ENCODE measurements at regions not wholly inside any gene's neighbourhood (a gene's known extent, or its start where the extent isn't known, plus 50 kb on each side); places are given as distances from the start of the nearest gene placed in this dataset.

DNA sequence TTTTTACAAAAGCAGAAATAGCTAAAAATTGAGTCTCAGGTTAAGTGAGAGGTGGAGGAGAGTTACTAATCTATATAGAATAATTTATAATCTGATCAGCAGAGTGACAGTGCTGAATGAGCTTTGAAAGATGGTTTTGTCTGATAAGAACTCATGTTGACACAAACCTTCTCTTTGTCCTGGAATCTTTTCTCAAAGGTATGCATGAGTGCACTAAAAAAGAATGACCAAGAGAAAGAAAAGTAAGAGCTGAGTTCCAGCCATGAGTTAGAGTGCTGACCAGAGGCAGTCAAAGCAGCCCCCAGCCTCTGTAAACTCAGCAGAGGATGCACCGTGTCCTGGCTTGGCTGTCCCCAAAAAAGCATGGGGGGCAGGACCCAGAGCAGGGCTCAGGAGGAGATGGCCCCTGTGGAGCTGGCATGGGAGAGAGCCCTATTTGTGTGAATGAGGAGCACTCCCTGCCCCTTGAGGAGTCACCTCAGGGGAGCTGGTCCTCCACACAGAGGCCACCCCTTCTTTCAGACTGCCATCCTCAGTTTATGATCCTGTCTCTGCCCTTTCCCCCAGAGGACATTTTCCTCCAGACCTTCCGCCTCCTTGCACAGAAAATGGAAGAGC lies 129.8 kb downstream of the SEC23A start:
- WGBS (ENCODE audit: insufficient coverage), result 71% methylated on average over 2 of the region's 2 CpGs
- H3K4me3 ChIP-seq (ENCODE audit: low read length), result no peak overlapping the region
- DNase-seq, result no peak
- no peaks in the 10 kb centered on the region for H3K36me3 ChIP-seq (ENCODE audit: control insufficient read depth, insufficient read depth, low read length)
- H3K9me3 ChIP-seq (replicated peaks; ENCODE audit: control insufficient read depth, low read depth, low read length), result no peaks in the 10 kb centered on the region
- H3K27me3 ChIP-seq (ENCODE audit: control insufficient read depth, insufficient read depth, low read length), result no peaks in the 10 kb centered on the region
- no peak overlapping the region for H3K27ac ChIP-seq (ENCODE audit: low read length)
- no peaks in the 10 kb centered on the region for H3K4me1 ChIP-seq (ENCODE audit: control insufficient read depth, insufficient read depth, low read length)

DNA sequence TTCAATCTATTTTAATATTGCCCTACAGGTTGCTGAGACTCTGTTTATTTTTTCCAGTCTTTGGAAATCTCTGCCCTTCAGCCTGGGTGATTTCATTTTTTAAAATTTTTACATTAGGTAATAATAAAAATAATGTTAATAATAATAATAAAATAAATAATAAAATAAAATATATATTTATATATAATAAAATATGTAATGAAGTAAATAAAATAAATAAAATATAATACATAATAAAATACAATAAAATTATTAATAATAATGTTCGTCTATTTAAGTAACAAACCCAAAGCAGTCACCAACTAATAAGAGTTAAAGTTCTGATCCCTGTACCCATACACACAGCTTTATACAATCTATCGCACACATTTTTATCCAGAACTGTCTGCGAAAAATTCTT lies 130.5 kb downstream of the SEC23A start:
- H3K9me3 ChIP-seq (replicated peaks; ENCODE audit: control insufficient read depth, low read depth, low read length), result no peaks in the 10 kb centered on the region
- no peak overlapping the region for H3K4me3 ChIP-seq (ENCODE audit: low read length)
- H3K4me1 ChIP-seq (ENCODE audit: control insufficient read depth, insufficient read depth, low read length), result no peaks in the 10 kb centered on the region
- no CpG with 5 or more reads among the region's 3 CpGs for WGBS (ENCODE audit: insufficient coverage)
- DNase-seq, result no peak
- no peak overlapping the region for H3K27ac ChIP-seq (ENCODE audit: low read length)
- no peaks in the 10 kb centered on the region for H3K36me3 ChIP-seq (ENCODE audit: control insufficient read depth, insufficient read depth, low read length)
- H3K27me3 ChIP-seq (ENCODE audit: control insufficient read depth, insufficient read depth, low read length), result no peaks in the 10 kb centered on the region

DNA sequence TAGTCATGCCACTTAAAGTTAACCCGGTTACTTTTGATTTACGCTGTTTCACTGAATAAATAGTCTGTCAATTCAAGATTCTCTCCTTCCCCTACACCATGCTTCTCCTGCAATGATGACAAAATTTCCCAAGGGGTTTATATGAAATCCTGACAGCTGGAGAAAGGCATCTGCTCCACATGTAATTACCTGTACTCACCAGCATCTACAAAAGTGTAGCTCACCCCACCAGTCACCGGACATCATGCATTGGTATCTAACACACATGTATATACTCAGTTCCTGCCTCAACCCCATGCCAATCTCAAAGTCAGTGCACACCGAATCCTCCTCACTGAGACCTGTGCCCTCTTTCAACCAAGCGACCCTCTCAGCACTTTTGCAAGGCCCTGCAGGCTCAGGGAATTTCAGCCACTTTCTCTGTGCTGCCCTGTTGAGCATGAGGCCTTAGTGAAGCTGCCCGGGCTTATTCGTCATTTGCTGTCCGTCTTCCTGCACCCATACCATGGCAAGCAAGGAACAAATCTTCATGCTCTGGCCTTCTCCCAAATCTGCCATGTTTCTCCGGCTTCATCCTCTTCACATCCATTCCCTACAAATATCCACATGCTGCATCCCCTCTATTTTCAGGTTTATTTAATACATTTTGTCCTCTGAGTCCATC lies 131.6 kb downstream of the SEC23A start:
- Histone ChIP-seq H3K4me3 (ENCODE audit: low read length) (no peak overlapping the region), H3K4me1 (ENCODE audit: control insufficient read depth, insufficient read depth, low read length) (no peaks in the 10 kb centered on the region), H3K27ac (ENCODE audit: low read length) (no peak overlapping the region), H3K27me3 (ENCODE audit: control insufficient read depth, insufficient read depth, low read length) (no peaks in the 10 kb centered on the region), H3K9me3 (replicated peaks; ENCODE audit: control insufficient read depth, low read depth, low read length) (no peaks in the 10 kb centered on the region), H3K36me3 (ENCODE audit: control insufficient read depth, insufficient read depth, low read length) (no peaks in the 10 kb centered on the region)
- no peak for DNase-seq
- 78% methylated on average over 6 of the region's 9 CpGs for WGBS (ENCODE audit: insufficient coverage)

DNA sequence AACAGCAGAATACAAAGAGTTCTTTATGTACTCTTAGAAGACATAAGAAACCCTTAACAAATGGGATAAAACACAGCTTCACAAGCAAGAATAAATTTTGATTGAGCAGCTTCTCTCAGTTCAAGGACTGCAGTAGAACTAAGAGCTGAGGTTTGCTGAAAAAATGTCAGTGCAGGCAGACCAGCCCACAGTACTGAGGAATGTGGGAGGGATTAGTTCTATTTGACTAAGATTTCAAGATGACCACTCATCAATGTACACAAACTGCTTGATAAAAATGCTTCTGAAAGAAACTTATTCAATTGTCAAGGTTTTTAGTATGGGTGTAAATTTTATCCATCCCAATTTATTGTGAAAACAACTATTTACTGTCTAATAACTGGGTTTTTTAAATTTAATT lies 138.4 kb downstream of the SEC23A start:
- H3K36me3 ChIP-seq (ENCODE audit: control insufficient read depth, insufficient read depth, low read length), result no peaks in the 10 kb centered on the region

DNA sequence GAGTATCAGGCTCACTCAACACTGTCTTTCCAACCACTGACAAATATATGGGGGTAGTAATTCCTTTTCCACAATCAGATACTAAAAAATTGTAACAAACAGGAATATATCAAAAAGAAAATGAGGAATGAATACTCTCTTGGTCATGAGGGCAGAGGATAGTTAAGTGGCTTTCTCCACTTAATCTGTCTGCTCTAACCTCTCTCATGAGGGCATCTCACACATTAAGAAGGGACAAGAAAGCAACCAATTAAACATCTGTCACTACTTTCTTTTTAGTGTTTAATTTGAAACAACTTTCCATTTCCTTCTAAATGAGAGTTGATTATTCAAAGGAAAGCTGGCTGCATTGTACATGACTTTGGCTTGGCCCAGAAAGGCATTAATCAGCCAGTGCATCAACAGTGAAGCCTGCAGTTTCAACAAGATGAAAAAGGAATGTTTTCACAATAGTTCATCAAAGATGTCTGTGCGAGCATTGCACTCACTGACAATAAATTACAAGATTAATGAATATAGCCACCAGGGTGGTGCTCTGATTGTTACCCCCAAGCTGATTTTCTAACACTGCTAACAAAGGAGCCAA lies 142.0 kb downstream of the SEC23A start:
- no CpG with 5 or more reads among the region's 1 CpG for WGBS (ENCODE audit: insufficient coverage)

More for the DNA sequence above, 138.4 kb downstream of the SEC23A start:
- no peaks in the 10 kb centered on the region for H3K27me3 ChIP-seq (ENCODE audit: control insufficient read depth, insufficient read depth, low read length)
- no peak overlapping the region for H3K4me3 ChIP-seq (ENCODE audit: low read length)
- no peak for DNase-seq
- no peak overlapping the region for H3K27ac ChIP-seq (ENCODE audit: low read length)
- H3K4me1 ChIP-seq (ENCODE audit: control insufficient read depth, insufficient read depth, low read length), result no peaks in the 10 kb centered on the region
- H3K9me3 ChIP-seq (replicated peaks; ENCODE audit: control insufficient read depth, low read depth, low read length), result no peaks in the 10 kb centered on the region

DNA sequence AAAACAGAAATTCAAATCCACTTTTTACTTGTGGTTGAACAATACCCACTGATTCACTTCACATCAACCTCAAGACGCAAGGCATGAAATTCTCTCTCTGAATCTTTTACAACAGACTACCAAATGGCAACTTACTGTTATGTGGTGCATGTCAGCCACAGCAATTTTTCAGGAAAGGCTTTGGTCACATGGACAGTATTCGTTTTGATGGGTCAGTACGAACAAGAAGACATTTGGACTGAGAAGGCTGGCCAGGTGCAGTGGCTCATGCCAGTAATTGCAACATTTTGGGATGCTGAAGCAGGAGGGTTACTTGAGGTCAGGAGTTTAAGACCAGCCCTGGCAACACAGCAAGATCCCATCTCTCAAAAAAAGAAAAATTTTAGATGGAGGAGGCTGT lies 144.0 kb downstream of the SEC23A start:
- WGBS (ENCODE audit: insufficient coverage), result 50% methylated on average over 2 of the region's 3 CpGs
- DNase-seq, result no peak
- Histone ChIP-seq H3K27me3 (ENCODE audit: control insufficient read depth, insufficient read depth, low read length) (no peaks in the 10 kb centered on the region), H3K27ac (ENCODE audit: low read length) (no peak overlapping the region), H3K4me3 (ENCODE audit: low read length) (no peak overlapping the region), H3K9me3 (replicated peaks; ENCODE audit: control insufficient read depth, low read depth, low read length) (no peaks in the 10 kb centered on the region), H3K4me1 (ENCODE audit: control insufficient read depth, insufficient read depth, low read length) (no peaks in the 10 kb centered on the region), H3K36me3 (ENCODE audit: control insufficient read depth, insufficient read depth, low read length) (no peaks in the 10 kb centered on the region)

More for the DNA sequence above, 142.0 kb downstream of the SEC23A start:
- H3K27me3 ChIP-seq (ENCODE audit: control insufficient read depth, insufficient read depth, low read length), result no peaks in the 10 kb centered on the region
- no peak overlapping the region for H3K27ac ChIP-seq (ENCODE audit: low read length)
- no peaks in the 10 kb centered on the region for H3K36me3 ChIP-seq (ENCODE audit: control insufficient read depth, insufficient read depth, low read length)
- no peak for DNase-seq
- no peaks in the 10 kb centered on the region for H3K4me1 ChIP-seq (ENCODE audit: control insufficient read depth, insufficient read depth, low read length)
- H3K9me3 ChIP-seq (replicated peaks; ENCODE audit: control insufficient read depth, low read depth, low read length), result no peaks in the 10 kb centered on the region
- no peak overlapping the region for H3K4me3 ChIP-seq (ENCODE audit: low read length)

DNA sequence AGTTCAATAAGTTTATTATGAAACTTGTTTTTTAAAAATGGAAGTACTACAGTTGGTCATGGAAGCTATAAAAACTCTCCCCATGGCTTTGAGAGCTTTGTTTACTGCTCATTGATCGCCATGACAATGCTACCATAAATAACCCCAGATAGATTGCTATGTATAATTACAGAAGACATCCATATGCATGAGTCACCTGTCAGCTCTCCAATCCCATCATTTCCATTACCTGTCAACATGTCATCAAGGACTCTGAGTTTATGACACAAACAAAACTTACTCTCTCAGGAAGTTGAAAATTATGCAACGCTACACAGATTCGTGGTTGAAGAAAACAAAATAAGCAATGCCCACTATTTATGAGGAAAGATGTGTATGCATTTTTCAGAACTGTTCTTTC lies 144.4 kb downstream of the SEC23A start:
- H3K27me3 ChIP-seq (ENCODE audit: control insufficient read depth, insufficient read depth, low read length), result no peaks in the 10 kb centered on the region
- no peaks in the 10 kb centered on the region for H3K36me3 ChIP-seq (ENCODE audit: control insufficient read depth, insufficient read depth, low read length)
- H3K4me1 ChIP-seq (ENCODE audit: control insufficient read depth, insufficient read depth, low read length), result no peaks in the 10 kb centered on the region
- WGBS (ENCODE audit: insufficient coverage), result no CpG with 5 or more reads among the region's 3 CpGs
- DNase-seq, result no peak
- H3K27ac ChIP-seq (ENCODE audit: low read length), result no peak overlapping the region
- no peaks in the 10 kb centered on the region for H3K9me3 ChIP-seq (replicated peaks; ENCODE audit: control insufficient read depth, low read depth, low read length)
- H3K4me3 ChIP-seq (ENCODE audit: low read length), result no peak overlapping the region

DNA sequence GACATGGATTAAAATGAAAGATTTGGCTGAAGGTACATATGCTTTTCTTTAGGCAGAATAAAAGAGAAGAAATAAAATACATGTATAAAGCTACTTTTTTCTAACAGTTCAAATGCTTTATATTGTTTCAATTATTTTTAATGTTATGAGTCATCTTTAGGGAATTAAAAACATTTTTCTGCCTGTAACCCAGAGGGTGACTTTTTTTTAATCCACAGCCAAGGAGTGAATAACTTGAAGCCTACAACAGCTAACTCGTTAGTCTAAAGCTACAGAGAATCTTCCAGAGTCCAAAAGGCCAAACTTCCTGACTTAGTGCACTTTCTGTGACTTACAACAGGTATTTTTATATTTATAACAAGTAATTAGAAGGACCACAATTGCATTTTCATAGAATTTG lies 151.6 kb downstream of the SEC23A start:
- H3K36me3 ChIP-seq (ENCODE audit: control insufficient read depth, insufficient read depth, low read length), result no peaks in the 10 kb centered on the region
- no peaks in the 10 kb centered on the region for H3K4me1 ChIP-seq (ENCODE audit: control insufficient read depth, insufficient read depth, low read length)
- DNase-seq, result peak; percentile 23
- no peak overlapping the region for H3K4me3 ChIP-seq (ENCODE audit: low read length)
- no peak overlapping the region for H3K27ac ChIP-seq (ENCODE audit: low read length)
- H3K9me3 ChIP-seq (replicated peaks; ENCODE audit: control insufficient read depth, low read depth, low read length), result no peaks in the 10 kb centered on the region
- no CpG with 5 or more reads among the region's 1 CpG for WGBS (ENCODE audit: insufficient coverage)
- no peaks in the 10 kb centered on the region for H3K27me3 ChIP-seq (ENCODE audit: control insufficient read depth, insufficient read depth, low read length)

DNA sequence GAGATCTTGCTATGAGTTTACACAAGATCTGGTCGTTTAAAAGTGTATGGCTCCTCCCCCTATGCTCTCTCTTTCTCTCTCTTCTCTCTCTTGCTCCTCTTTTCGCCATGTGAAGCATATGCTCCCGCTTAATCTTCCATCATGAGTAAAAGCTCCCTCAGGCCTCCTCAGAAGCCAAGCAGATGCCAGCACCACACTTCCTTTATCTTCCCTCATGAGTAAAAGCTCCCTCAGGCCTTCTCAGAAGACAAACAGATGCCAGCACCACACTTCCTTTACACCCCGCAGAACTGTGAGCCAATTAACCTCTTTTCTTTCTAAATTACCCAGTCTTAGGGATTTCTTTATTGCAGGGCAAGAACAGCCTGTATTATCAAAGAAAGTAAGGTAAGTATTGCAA lies 152.4 kb downstream of the SEC23A start:
- DNase-seq, result no peak
- Histone ChIP-seq H3K36me3 (ENCODE audit: control insufficient read depth, insufficient read depth, low read length) (no peaks in the 10 kb centered on the region), H3K4me3 (ENCODE audit: low read length) (no peak overlapping the region), H3K9me3 (replicated peaks; ENCODE audit: control insufficient read depth, low read depth, low read length) (no peaks in the 10 kb centered on the region), H3K27ac (ENCODE audit: low read length) (no peak overlapping the region), H3K27me3 (ENCODE audit: control insufficient read depth, insufficient read depth, low read length) (no peaks in the 10 kb centered on the region), H3K4me1 (ENCODE audit: control insufficient read depth, insufficient read depth, low read length) (no peaks in the 10 kb centered on the region)
- WGBS (ENCODE audit: insufficient coverage), result 49% methylated on average over 3 of the region's 4 CpGs

DNA sequence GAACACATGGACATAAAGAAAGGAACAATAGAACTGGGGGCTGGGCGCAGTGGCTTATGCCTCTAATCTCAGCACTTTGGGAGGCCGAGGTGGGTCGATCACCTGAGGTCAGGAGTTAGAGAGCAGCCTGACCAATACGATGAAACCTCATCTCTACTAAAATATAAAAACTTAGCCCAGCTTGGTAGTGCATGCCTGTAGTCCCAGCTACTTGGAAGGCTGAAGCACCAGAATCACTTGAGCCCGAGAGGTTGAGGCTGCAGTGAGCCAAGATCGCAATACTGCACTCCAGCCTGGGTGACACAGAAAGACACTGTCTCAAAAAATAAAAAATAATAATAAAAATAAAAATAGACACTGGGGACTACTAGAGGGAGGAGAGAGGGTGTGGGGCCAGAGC lies 154.5 kb downstream of the SEC23A start:
- H3K27me3 ChIP-seq (ENCODE audit: control insufficient read depth, insufficient read depth, low read length), result no peaks in the 10 kb centered on the region
- no peaks in the 10 kb centered on the region for H3K9me3 ChIP-seq (replicated peaks; ENCODE audit: control insufficient read depth, low read depth, low read length)
- H3K4me3 ChIP-seq (ENCODE audit: low read length), result no peak overlapping the region
- no peaks in the 10 kb centered on the region for H3K36me3 ChIP-seq (ENCODE audit: control insufficient read depth, insufficient read depth, low read length)
- WGBS (ENCODE audit: insufficient coverage), result 67% methylated on average over 1 of the region's 6 CpGs
- DNase-seq, result no peak
- no peak overlapping the region for H3K27ac ChIP-seq (ENCODE audit: low read length)
- H3K4me1 ChIP-seq (ENCODE audit: control insufficient read depth, insufficient read depth, low read length), result no peaks in the 10 kb centered on the region
